HEK293 (cell line): ENCODE measurements at regions not wholly inside any gene's neighbourhood (a gene's known extent, or its start where the extent isn't known, plus 50 kb on each side); places are given as distances from the start of the nearest gene placed in this dataset.

Experiments
- CTCF ChIA-PET: fragments of 350-600 bp; formaldehyde crosslinking; extraction: SDS; loops from one replicate; lab custom pipeline; 2021; ENCODE audit warnings: antibody characterized with exemption; lab: Yijun Ruan, JAX
- POLR2A ChIA-PET: fragments of 300-600 bp; formaldehyde crosslinking; extraction: SDS; loops from one replicate; lab custom pipeline; 2020; ENCODE audit warnings: antibody characterized with exemption, inconsistent platforms; lab: Yijun Ruan, JAX
- H3K27ac ChIP-seq: fragments of 200-500 bp; sonication (Bioruptor generic); 2 replicates; pipeline ENCODE4 v1.5.1; 2014; ENCODE audit warnings: low read depth, low read length, control low read depth, inconsistent platforms; ENCODE audit errors: extremely low read depth
- H3K36me3 ChIP-seq, 2 experiments: fragments of 200-500 bp in 1 of 2; sonication (Bioruptor generic) in 1 of 2; 1 replicate in 1 of 2; 2 replicates in 1 of 2; pipeline ENCODE4 v1.5.1; 2014 to 2017; ENCODE audit warnings: inconsistent platforms in 2 of 2, low read length in 2 of 2; ENCODE audit not compliant: control insufficient read depth in 2 of 2, insufficient read depth in 1 of 2
- H3K4me1 ChIP-seq: fragments of 200-500 bp; sonication (Bioruptor generic); 2 replicates; pipeline ENCODE4 v1.5.1; 2014; ENCODE audit warnings: mild to moderate bottlenecking, low read length, inconsistent platforms; ENCODE audit not compliant: control insufficient read depth, insufficient read depth
- H3K4me3 ChIP-seq: 2 replicates; pipeline ENCODE4 v1.5.1; 2011; ENCODE audit warnings: low read depth, mild to moderate bottlenecking, control low read depth, low read length, moderate library complexity
- H3K9me3 ChIP-seq: fragments of 200-500 bp; sonication (Bioruptor generic); 2 replicates; pipeline ENCODE4 v1.5.1; 2014; ENCODE audit warnings: low read depth, low read length, inconsistent platforms; ENCODE audit not compliant: control insufficient read depth, insufficient read depth
- HOXA7 ChIP-seq: sonication (generic); formaldehyde crosslinking; IDR thresholded peaks from 2 replicates; pipeline ENCODE4 v1.8.1; 2022; ENCODE audit warnings: missing genetic modification reagents, borderline replicate concordance
- HOXC10 ChIP-seq: sonication (generic); formaldehyde crosslinking; IDR thresholded peaks from 2 replicates; pipeline ENCODE4 v1.8.1; 2023; ENCODE audit warnings: mild to moderate bottlenecking, missing genetic modification reagents
- PRDM4 ChIP-seq: fragments of 450-650 bp; formaldehyde crosslinking; IDR thresholded peaks from 2 replicates; pipeline ENCODE4 v1.5.1; 2017; ENCODE audit warnings: missing biosample characterization, missing genetic modification characterization
- ZBTB11 ChIP-seq: fragments of 450-650 bp; formaldehyde crosslinking; conservative IDR thresholded peaks from 2 replicates; pipeline ENCODE4 v1.5.1; 2016; ENCODE audit warnings: low read depth, missing biosample characterization, missing genetic modification characterization
- ZBTB8A ChIP-seq: fragments of 450-650 bp; formaldehyde crosslinking; IDR thresholded peaks from 2 replicates; pipeline ENCODE4 v1.5.1; 2016; ENCODE audit warnings: missing biosample characterization, missing genetic modification characterization
- ZNF157 ChIP-seq: fragments of 450-650 bp; formaldehyde crosslinking; IDR thresholded peaks from 2 replicates; pipeline ENCODE4 v1.5.1; 2016; ENCODE audit warnings: missing biosample characterization, missing genetic modification characterization
- ZNF341 ChIP-seq: fragments of 450-650 bp; formaldehyde crosslinking; IDR thresholded peaks from 2 replicates; pipeline ENCODE4; 2016; ENCODE audit warnings: low read depth, missing biosample characterization, missing genetic modification characterization
- ZNF37A ChIP-seq: fragments of 450-650 bp; IDR thresholded peaks from 2 replicates; pipeline ENCODE4 v1.5.1; 2018; ENCODE audit warnings: missing biosample characterization, missing genetic modification characterization
- ZNF610 ChIP-seq: fragments of 450-650 bp; formaldehyde crosslinking; IDR thresholded peaks from 2 replicates; pipeline ENCODE4 v1.5.1; 2016; ENCODE audit warnings: missing biosample characterization, missing genetic modification characterization, borderline replicate concordance
- ZNF701 ChIP-seq: fragments of 450-650 bp; formaldehyde crosslinking; IDR thresholded peaks from 2 replicates; pipeline ENCODE4 v1.5.1; 2016; ENCODE audit warnings: missing biosample characterization, missing genetic modification characterization
- ZNF747 ChIP-seq: fragments of 450-650 bp; formaldehyde crosslinking; IDR thresholded peaks from 2 replicates; pipeline ENCODE4 v1.5.1; 2016; ENCODE audit warnings: missing biosample characterization, missing genetic modification characterization
- ZNF791 ChIP-seq: fragments of 450-650 bp; formaldehyde crosslinking; IDR thresholded peaks from 2 replicates; pipeline ENCODE4 v1.5.1; 2016; ENCODE audit warnings: missing biosample characterization, missing genetic modification characterization
- ZSCAN23 ChIP-seq: fragments of 450-650 bp; formaldehyde crosslinking; IDR thresholded peaks from 2 replicates; pipeline ENCODE4 v1.5.1; 2016; ENCODE audit warnings: missing biosample characterization, missing genetic modification characterization
- TF ChIP-seq, protein P1 (sequence below): fragments of 450-650 bp; formaldehyde crosslinking; IDR thresholded peaks from 2 replicates; pipeline ENCODE4 v1.5.1; 2016; ENCODE audit warnings: missing biosample characterization, missing genetic modification characterization
- TF ChIP-seq, protein P2 (sequence below): fragments of 450-650 bp; formaldehyde crosslinking; IDR thresholded peaks from 2 replicates; pipeline ENCODE4 v1.5.1; 2016; ENCODE audit warnings: missing biosample characterization, missing genetic modification characterization, borderline replicate concordance

GRCh38 chr18:23336101-23336500 lies 117.0 kb upstream of the RIOK3 start:
- Histone ChIP-seq H3K27ac (no peak overlapping the region), H3K36me3 (no peaks in the 10 kb centered on the region), H3K9me3 (no peaks in the 10 kb centered on the region), H3K4me3 (no peak overlapping the region), H3K4me1 (no peaks in the 10 kb centered on the region)
- TF ChIP-seq ZNF37A (tag by site-specific recombination) (no peak), ZNF157 (tag by site-specific recombination) (no peak), ZNF701 (tag by site-specific recombination) (no peak), PRDM4 (tag by site-specific recombination) (no peak), ZNF791 (tag by site-specific recombination) (no peak), ZNF747 (tag by site-specific recombination) (no peak), ZBTB8A (no peak), ZNF610 (tag by site-specific recombination) (no peak), ZBTB11 (tag by site-specific recombination) (no peak), HOXA7 (CRISPR knock-in tag) (no peak), HOXC10 (CRISPR knock-in tag) (no peak)
- TF ChIP-seq, protein P1, sequence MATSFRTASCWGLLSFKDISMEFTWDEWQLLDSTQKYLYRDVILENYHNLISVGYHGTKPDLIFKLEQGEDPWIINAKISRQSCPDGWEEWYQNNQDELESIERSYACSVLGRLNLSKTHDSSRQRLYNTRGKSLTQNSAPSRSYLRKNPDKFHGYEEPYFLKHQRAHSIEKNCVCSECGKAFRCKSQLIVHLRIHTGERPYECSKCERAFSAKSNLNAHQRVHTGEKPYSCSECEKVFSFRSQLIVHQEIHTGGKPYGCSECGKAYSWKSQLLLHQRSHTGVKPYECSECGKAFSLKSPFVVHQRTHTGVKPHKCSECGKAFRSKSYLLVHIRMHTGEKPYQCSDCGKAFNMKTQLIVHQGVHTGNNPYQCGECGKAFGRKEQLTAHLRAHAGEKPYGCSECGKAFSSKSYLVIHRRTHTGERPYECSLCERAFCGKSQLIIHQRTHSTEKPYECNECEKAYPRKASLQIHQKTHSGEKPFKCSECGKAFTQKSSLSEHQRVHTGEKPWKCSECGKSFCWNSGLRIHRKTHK (tag by site-specific recombination) = no peak
- TF ChIP-seq, protein P2, sequence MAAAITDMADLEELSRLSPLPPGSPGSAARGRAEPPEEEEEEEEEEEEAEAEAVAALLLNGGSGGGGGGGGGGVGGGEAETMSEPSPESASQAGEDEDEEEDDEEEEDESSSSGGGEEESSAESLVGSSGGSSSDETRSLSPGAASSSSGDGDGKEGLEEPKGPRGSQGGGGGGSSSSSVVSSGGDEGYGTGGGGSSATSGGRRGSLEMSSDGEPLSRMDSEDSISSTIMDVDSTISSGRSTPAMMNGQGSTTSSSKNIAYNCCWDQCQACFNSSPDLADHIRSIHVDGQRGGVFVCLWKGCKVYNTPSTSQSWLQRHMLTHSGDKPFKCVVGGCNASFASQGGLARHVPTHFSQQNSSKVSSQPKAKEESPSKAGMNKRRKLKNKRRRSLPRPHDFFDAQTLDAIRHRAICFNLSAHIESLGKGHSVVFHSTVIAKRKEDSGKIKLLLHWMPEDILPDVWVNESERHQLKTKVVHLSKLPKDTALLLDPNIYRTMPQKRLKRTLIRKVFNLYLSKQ (tag by site-specific recombination) = no peak
- ChIA-PET CTCF (interaction anchor here (0.5 to 0.7 kb wide), 3 partner anchors 17 to 78 kb away, joined by 3 to 4 read pairs (median 3); no protein-coding TSS in a partner anchor), POLR2A (no interaction called here)

- Histone ChIP-seq H3K36me3 (no peaks in the 10 kb centered on the region; a peak in 1 of 3 replicates), H3K4me1 (no peaks in the 10 kb centered on the region), H3K27ac (no peak overlapping the region), H3K9me3 (no peaks in the 10 kb centered on the region), H3K4me3 (no peak overlapping the region)
- CTCF ChIA-PET = interaction anchor here (0.5 kb wide), 1 partner anchor 32 kb away, joined by 3 read pairs; no protein-coding TSS in a partner anchor
- POLR2A ChIA-PET = no interaction called here
- TF ChIP-seq ZNF341 (tag by site-specific recombination) (peak; percentile 46; the same call in 1 of the 2 replicates), ZSCAN23 (tag by site-specific recombination) (no peak)
Measured at GRCh38 chr18:23337599-23338444, 115.3 kb upstream of the RIOK3 start.
